ENCODE measurements at regions not wholly inside any gene's neighbourhood (a gene's known extent, or its start where the extent isn't known, plus 50 kb on each side); places are given as distances from the start of the nearest gene placed in this dataset.

GRCh38 chr6:94272327-94272726 lies 853.0 kb upstream of the EPHA7 start:
- H3K27ac Mint-ChIP-seq = peak overlapping the region; percentile 70
- peaks cover 26% of the 10 kb centered on the region for H3K4me1 Mint-ChIP-seq
- no peaks in the 10 kb centered on the region for H3K9me3 Mint-ChIP-seq
- no peaks in the 10 kb centered on the region for H3K27me3 Mint-ChIP-seq (ENCODE audit: low read depth, poor library complexity)
- DNase-seq = peak; percentile 3
- TF ChIP-seq CTCF (IDR thresholded peaks at IDR 0.05) = no peak
- no peak overlapping the region for H3K4me3 Mint-ChIP-seq
- H3K36me3 Mint-ChIP-seq (ENCODE audit: low read depth) = no peaks in the 10 kb centered on the region

- Mint-ChIP-seq H3K36me3 (ENCODE audit: low read depth) (no peaks in the 10 kb centered on the region), H3K4me3 (no peak overlapping the region), H3K9me3 (no peaks in the 10 kb centered on the region), H3K27ac (no peak overlapping the region), H3K4me1 (peaks cover 26% of the 10 kb centered on the region), H3K27me3 (ENCODE audit: low read depth, poor library complexity) (peaks cover 2% of the 10 kb centered on the region)
- no peak for DNase-seq
- TF ChIP-seq CTCF (IDR thresholded peaks at IDR 0.05) = no peak
Measured at GRCh38 chr6:94270091-94270948, 851.0 kb upstream of the EPHA7 start.

GRCh38 chr6:94269256-94269655 lies 849.9 kb upstream of the EPHA7 start:
- no peak overlapping the region for H3K27ac Mint-ChIP-seq
- peaks cover 26% of the 10 kb centered on the region for H3K4me1 Mint-ChIP-seq
- H3K27me3 Mint-ChIP-seq (ENCODE audit: low read depth, poor library complexity) = peaks cover 2% of the 10 kb centered on the region
- no peak for TF ChIP-seq CTCF (IDR thresholded peaks at IDR 0.05)
- no peaks in the 10 kb centered on the region for H3K9me3 Mint-ChIP-seq
- no peak overlapping the region for H3K4me3 Mint-ChIP-seq
- no peak for DNase-seq
- H3K36me3 Mint-ChIP-seq (ENCODE audit: low read depth) = no peaks in the 10 kb centered on the region

- H3K9me3 Mint-ChIP-seq = no peaks in the 10 kb centered on the region
Measured at GRCh38 chr6:94260765-94261164, 841.4 kb upstream of the EPHA7 start.

GRCh38 chr6:94254689-94255088 lies 835.3 kb upstream of the EPHA7 start:
- H3K4me3 Mint-ChIP-seq = no peak overlapping the region
- H3K4me1 Mint-ChIP-seq = no peaks in the 10 kb centered on the region
- H3K27me3 Mint-ChIP-seq (ENCODE audit: low read depth, poor library complexity) = no peaks in the 10 kb centered on the region
- no peaks in the 10 kb centered on the region for H3K36me3 Mint-ChIP-seq (ENCODE audit: low read depth)
- no peak overlapping the region for H3K27ac Mint-ChIP-seq
- no peak for DNase-seq
- no peak for TF ChIP-seq CTCF (IDR thresholded peaks at IDR 0.05)
- H3K9me3 Mint-ChIP-seq = no peaks in the 10 kb centered on the region

More at GRCh38 chr6:94260765-94261164, 841.4 kb upstream of the EPHA7 start:
- TF ChIP-seq CTCF (IDR thresholded peaks at IDR 0.05) = no peak
- no peaks in the 10 kb centered on the region for H3K36me3 Mint-ChIP-seq (ENCODE audit: low read depth)
- H3K27me3 Mint-ChIP-seq (ENCODE audit: low read depth, poor library complexity) = no peaks in the 10 kb centered on the region
- no peak for DNase-seq
- H3K27ac Mint-ChIP-seq = no peak overlapping the region
- no peak overlapping the region for H3K4me3 Mint-ChIP-seq
- no peaks in the 10 kb centered on the region for H3K4me1 Mint-ChIP-seq

GRCh38 chr6:94251878-94252277 lies 832.5 kb upstream of the EPHA7 start:
- Mint-ChIP-seq H3K4me1 (no peaks in the 10 kb centered on the region), H3K4me3 (no peak overlapping the region), H3K27me3 (ENCODE audit: low read depth, poor library complexity) (no peaks in the 10 kb centered on the region), H3K9me3 (no peaks in the 10 kb centered on the region), H3K27ac (no peak overlapping the region), H3K36me3 (ENCODE audit: low read depth) (no peaks in the 10 kb centered on the region)
- no peak for TF ChIP-seq CTCF (IDR thresholded peaks at IDR 0.05)
- DNase-seq = no peak
